GM20431 (cell line): ENCODE measurements at regions not wholly inside any gene's neighbourhood (a gene's known extent, or its start where the extent isn't known, plus 50 kb on each side); places are given as distances from the start of the nearest gene placed in this dataset.
"Not testable (repeated sequence)": the region's sequence is repeated elsewhere in the genome, so short reads cannot be mapped to it uniquely, and the experiment has no call there.

ENCODE experiments used
- in situ Hi-C: fragments of 300-500 bp; cut with MseI, MboI; formaldehyde crosslinking; loops from one replicate; pipeline ENCODE4 v1.15.0; 2020; ENCODE audit warnings: low sequenced_read_pairs; ENCODE audit not compliant: unreplicated experiment

DNA sequence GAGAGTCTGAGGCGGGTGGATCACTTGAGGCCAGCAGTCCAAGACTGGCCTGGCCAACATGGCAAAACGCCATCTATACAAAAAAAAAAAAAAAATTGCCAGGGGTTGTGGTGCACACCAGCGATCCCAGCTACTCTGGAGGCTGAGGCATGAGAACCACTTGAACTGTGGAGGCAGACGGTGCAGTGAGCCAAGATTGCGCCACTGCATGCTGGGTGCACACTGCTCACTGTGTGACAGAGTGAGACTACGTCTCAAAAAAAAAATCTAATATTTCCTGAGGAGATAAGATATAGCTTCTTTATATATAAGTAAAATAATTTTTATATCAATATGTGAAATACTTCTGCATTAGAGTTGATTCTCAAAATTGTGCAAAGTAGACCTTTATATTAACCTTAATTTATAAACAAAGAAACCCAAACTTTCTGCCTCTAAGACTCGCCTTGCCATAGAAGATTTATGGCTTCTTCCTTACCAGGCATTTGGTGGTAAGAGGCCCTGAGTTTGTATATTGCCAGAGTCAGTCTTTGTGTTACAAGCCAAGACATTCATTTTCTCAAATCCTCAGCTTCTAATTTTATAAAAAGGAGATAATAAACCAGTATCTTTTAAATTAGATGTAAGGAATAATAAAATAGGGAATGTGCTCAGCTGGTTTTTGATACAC, 1226.7 kb downstream of the FLRT2 start:
- in situ Hi-C loops, result no loop called here

DNA sequence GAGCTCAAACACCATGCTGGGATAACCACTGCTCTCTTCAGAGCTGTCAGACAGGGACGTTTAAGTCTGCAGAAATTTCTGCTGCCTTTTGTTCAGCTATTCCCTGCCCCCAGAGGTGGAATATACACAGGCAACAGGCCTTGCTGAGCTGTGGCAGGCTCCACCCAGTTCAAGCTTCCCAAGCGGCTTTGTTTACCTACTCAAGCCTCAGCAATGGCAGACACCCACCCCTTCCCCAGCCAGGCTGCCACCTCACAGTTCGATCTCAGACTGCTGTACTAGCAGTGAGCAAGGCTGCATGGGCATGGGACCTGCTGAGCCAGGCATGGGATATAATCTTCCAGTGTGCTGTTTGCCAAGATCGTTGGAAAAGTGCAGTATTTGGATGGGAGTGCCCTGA, 1220.5 kb downstream of the FLRT2 start:
- in situ Hi-C loops, result not testable (repeated sequence)

DNA sequence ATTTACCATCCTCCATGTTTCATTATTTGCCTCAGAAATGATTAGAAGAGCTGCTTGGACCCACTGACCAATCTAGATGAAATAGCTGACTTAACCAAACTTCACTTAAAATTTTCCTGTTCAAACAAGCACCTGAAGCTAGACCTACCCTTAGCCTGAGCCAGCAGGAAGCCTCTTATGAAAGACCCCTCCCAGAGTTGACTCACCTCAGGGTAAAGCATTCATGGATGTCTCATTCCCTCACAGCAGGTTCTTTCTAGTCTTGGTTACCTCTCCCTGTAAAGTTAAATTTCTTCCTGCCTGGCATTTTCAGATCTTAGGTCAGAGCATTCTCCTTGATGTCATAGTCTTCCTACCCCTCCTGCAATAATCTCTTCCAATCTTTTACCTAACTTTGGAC, 1209.8 kb downstream of the FLRT2 start:
- in situ Hi-C loops, result no loop called here

DNA sequence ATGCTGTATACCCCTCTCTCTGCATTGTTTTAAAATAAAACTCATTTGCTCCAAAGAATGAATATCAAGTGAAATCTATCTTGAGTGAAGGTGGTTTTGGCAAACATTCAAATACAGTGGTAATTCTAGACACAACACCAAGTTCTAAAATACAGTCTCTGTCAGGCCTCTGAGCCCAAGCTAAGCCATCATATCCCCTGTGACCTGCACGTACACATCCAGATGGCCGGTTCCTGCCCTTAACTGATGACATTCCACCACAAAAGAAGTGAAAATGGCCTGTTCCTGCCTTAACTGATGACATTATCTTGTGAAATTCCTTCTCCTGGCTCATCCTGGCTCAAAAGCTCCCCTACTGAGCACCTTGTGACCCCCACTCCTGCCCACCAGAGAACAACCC, 1201.5 kb downstream of the FLRT2 start:
- in situ Hi-C loops, result not testable (repeated sequence)

DNA sequence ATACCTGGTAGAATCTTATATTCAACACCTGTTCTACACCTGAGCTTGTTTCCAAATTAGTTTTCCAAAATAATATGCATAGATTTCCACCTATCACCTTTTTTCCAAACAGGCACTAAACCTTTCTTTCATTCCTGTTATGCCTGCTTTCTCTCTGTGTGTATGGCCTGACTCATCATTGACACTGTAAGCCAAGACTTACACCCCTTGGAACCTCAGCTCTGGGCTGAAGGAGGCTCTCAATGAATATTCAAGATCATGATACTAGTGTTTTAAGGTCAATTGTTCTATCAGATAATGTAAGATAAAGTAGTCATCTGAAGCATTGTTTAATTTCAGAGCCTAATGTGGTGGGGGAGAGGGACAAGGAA, 1193.3 kb downstream of the FLRT2 start:
- in situ Hi-C loops, result no loop called here

DNA sequence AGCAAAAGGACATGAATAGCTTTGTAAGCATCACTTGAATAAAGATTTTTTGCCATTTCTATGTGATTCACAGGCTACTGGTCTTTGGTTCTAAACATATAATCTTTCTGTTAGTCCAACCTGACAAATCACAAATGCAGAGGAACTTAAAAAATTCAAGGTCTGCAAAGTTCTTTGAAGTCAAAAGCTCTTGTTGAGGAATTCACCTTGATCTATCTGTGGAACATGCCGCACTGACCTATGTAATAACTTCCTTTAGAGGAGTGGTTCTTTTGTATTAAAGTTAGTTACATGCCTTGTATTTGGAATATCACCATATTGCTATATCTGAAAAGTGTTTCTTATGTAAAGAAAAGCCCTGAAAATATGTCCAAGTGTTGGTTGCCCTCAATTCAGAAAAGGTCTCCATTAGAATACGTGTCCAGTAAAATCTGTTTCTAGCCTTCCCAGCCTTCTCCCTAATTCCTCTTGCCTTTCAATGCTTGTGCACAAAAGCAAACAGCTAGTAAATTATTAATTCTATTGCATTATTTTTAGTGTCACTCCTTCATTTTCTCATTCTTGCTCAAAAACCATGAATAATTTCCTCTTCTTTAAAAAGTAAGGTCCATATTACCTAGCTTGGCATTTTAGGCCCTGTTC, 1192.8 kb downstream of the FLRT2 start:
- in situ Hi-C loops, result no loop called here

DNA sequence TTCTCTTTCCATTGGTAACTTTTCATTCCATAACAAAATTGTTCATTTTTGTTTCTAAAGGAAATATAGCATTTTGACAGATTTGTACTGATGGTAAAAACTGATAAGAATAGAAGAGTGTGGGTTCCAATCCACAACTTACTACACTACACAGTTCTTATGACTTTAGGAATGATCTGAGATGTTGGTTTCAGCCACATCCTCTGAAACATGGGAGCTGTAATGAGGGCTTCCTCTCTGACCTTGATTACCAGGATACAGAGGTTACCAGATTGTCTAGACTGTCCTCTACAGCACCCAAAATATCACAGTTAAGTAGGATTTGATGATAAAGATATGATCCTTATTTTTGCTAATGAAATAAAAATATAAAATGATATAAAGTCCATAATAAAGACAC, 1184.6 kb downstream of the FLRT2 start:
- in situ Hi-C loops, result no loop called here

DNA sequence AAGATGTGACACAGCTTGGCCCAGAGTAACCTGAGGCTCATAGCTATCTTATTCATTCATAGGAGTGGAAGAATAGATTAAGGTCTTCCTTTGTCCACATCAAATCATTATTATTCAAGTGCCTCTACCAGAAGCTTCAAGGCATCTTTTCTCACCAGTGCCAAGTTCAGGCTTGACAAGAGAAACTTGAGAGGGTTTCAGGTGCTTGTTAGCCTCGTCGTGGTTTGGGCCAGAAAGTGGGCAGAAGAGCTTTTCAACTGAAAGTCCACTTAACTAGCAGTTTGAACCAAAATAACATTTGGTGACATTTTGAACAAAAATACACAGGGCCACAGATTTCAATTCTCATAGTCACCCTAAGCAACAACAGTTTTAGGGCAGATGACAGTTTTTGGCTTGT, 1184.2 kb downstream of the FLRT2 start:
- in situ Hi-C loops, result no loop called here

DNA sequence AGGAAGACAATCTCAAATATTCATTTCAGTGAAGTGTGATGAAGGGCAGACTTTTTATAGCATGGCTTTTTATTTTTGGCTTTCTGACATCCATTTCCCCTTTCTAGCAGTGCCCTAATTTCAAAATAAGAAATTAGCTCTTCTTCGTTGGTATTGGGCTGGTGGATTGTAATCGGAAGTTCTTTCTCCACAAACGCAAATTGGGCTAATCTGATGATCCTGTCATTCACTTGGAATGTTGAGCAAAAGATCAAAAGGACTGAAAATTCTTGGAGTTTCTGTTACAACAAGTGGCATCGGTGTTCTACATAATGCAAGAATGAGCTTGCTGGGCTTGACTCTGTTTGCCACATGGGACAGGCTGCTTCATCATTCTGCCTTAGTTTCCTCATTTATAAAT, 1182.8 kb downstream of the FLRT2 start:
- in situ Hi-C loops, result no loop called here

DNA sequence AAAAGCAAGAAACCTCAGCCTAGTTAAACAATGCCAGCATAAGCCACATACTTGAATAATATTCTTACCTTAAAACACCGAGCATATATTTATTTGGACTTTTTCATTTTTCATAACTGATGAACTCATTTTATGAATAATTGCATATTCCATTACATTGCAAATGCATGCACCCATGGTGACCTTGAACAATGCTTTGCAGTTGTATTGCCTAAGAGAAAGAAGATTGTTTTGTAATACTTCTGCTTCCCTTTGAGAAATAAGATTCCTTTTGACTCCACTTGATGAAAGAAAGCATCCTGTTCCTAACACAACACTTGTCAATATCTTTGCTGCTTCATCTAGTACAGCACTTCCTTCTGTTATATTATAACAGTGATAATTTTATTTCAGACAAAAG, 1182.2 kb downstream of the FLRT2 start:
- in situ Hi-C loops, result no loop called here

DNA sequence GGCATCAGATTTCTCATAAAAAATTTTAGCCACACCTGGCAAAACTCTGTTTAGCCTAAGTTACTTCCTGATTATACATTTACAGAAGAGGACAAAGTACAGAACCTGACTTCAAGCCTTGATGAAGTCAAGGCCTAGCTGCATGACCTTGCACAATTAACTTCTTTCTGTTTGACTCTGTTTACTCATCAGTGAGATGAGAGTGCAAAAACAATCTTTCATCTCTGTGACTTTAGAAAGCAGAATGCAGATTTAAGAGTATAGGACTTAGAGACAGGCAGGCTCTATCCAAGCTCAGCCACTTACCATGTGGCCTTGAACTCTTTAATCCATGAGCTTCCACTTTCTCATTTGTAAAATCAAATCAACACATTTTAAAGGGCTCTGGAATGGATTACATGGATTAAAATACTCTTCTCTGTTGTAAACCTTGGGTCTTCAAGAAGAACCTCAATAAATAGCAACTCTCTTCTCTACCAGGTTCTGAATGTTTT, 1178.9 kb downstream of the FLRT2 start:
- in situ Hi-C loops, result no loop called here

DNA sequence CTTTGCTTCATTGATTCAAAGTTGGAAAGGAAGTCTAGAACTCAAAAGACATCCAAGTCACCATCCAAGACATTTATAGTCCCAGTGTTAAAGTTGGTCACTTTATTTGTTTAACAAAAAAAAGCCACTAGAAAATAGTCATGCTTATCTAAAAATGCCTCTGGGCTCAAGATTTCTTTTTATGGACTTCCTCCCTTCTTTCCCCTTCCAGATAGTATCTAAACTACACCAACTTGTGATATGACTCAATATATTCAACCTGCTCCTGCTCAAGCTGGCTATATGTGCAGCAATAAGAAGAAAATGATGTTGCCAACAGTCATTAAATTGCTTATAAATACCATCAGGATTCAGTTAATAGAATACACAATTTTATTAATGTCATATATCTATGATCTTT, 1177.1 kb downstream of the FLRT2 start:
- in situ Hi-C loops, result no loop called here

DNA sequence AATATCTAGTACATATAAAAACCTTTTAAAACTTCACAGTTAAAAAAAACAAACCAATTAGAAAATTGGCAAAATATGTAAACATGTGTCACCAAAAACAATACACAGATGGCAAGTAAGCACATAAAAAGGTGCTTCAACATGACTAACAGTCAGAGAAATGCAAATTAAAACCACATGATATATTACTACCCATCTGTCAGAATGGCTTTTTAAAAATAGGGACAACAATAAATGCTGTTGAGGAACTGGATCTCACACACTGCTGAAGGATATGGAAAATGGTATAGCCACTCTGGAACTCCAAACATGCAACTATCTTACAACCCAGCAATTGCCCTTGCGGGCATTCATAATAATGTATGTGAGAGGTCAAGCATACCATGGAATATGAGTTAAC, 1153.6 kb downstream of the FLRT2 start:
- in situ Hi-C loops, result no loop called here

DNA sequence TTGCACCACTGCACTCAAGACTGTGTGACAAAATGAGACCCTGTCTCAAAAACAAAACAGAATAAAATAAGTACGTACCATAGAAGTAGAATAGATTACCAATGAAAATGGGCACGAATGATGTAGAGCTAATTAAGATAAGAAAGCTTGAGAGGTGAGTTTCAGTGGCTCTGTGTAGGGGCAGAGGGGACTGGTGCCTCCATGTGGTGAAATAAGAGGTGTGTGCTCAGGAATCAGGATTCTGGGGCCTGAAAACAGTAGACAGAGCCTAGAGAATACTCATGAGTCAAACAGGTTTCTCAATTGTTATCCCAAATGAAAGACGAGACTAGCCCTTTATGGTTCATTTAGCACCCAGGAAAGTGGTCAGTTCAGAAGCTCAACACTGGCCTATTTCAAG, 1145.1 kb downstream of the FLRT2 start:
- in situ Hi-C loops, result no loop called here

DNA sequence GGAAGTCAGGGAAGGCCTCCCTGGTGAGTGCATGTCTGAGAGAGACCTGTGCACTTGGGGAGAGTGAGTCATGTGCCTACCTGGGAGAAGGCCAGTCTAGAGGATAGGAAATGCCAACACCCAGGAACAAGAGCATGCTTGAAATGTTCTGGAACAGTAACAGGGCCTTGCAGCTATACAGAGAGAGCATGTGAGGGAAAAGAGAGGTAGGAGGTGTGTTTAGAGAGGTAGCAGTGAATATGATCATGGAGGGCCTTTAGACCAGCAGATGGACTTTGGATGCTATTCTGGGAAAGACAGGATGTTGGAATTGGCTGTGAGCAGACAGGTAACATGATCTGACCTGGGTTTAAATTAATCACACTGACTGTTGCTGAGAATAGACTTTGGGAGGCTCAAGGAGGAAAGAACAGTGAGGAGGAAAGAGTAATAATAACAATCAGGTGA, 1143.6 kb downstream of the FLRT2 start:
- in situ Hi-C loops, result no loop called here

DNA sequence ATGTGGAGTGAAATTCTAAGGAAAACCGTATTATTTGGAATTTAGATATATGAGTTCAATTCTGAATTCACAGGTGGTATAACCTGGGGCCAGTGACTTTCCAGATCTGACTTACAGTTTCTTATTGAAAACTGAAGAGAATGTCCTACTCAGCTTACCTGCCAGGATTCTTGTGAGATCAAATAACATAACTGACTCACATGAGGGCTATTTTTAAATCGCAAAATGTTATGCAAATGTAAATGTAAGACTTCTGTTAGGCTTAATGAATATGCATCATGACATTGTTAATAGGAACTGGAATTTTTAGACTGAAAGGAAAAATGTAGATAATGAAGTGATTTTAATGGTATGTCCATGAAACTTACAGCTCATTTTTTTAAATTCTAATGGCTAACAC, 1142.1 kb downstream of the FLRT2 start:
- in situ Hi-C loops, result no loop called here

DNA sequence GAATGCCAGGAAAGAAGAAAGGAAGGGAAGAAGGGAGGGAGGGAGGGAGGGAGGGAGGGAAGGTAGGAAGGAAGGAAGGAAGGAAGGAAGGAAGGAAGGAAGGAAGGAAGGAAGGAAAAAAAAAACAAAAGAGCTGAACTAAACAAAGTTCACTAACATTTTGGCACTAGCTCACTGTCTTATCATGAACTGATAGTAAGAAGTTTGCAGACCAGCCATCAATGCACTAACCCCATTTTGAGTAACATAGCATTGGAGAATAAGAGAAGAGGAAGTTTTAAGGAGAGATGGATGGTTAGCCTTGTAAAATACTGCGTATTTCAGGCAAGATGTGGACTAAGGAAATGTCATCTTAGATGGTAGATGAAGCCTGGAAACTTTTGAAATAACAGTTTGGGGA, 1136.0 kb downstream of the FLRT2 start:
- in situ Hi-C loops, result no loop called here

DNA sequence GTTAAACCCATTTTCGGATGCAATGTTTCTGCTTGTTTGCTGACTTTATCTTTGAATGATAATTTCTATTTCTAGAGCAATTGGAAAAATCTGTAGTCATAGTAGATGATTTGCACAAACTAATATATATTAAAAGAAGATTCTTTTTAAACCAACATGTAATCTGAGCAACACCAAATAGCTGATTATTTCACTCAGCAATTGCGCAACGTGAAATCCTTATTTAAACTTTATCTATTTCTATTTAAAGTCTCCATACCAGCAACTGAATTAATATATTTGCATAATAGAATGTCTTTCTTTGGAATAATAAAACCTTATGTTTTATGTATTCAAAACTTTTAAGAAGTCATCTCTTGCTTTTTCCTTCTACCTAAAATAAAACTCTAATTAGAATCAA, 1132.4 kb downstream of the FLRT2 start:
- in situ Hi-C loops, result no loop called here

DNA sequence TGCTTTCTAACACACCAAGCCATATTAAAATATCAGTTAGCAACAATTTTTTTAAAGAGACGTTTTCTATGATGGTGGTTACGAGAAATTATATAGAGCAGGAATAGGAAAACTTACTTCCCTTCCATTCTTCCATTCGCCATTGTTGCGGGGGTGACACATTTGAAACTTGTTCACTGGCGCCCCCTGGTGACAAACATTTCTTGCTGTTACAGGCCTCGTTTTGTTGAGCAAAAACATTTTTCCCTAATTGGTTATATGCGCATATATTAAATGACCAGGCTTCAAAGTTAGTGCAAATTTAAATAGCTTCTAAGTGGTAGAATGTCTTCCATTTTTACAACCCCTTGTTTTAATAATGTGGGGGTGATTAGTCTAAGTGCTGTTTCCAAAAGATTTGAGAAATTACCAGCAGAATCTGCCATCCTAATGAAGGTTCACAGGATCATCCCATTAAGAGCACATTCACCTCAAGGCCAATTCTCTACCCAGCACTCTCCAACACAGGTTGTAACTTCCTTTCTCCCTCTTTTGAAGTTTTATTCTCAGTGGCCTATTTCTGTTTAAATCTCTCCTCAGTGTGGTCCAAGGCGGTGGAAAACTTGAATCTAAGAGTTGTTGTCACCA, 1124.7 kb downstream of the FLRT2 start:
- in situ Hi-C loops, result no loop called here

DNA sequence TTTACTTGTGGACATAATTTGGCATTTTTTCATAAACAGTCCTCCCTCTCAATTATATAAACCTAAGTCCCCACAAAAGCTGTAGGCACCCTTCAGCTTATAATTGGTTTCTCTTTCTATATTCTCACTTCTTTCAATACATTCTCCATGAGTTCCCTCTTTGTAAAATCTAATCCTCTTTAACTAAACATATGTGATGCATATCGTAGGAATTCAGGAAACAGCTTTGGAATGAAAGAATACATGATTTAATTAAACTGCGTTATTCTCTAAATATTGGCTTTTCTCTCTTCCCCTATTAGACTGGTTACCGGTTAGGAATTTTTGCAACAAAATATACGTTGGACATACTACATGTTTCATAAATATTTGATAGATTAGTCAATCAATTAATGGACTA, 1122.6 kb downstream of the FLRT2 start:
- in situ Hi-C loops, result no loop called here
